NB4 (cell line): ENCODE measurements at regions not wholly inside any gene's neighbourhood (a gene's known extent, or its start where the extent isn't known, plus 50 kb on each side); places are given as distances from the start of the nearest gene placed in this dataset.

ENCODE experiments used
- MYC ChIP-seq: IDR thresholded peaks from 2 replicates; pipeline ENCODE4 v1.6.1; 2011; ENCODE audit warnings: low read depth, low read length
- POLR2A ChIP-seq: IDR thresholded peaks from 2 replicates; pipeline ENCODE4 v1.6.1; 2011; ENCODE audit warnings: mild to moderate bottlenecking; ENCODE audit not compliant: insufficient read length; ENCODE audit errors: extremely low read depth
- TF ChIP-seq, protein P1 (sequence below): IDR thresholded peaks from one replicate; pipeline ENCODE4 v1.5.1; 2012; ENCODE audit warnings: low read depth, low read length

- TF ChIP-seq POLR2A = no peak
- TF ChIP-seq, protein P1, sequence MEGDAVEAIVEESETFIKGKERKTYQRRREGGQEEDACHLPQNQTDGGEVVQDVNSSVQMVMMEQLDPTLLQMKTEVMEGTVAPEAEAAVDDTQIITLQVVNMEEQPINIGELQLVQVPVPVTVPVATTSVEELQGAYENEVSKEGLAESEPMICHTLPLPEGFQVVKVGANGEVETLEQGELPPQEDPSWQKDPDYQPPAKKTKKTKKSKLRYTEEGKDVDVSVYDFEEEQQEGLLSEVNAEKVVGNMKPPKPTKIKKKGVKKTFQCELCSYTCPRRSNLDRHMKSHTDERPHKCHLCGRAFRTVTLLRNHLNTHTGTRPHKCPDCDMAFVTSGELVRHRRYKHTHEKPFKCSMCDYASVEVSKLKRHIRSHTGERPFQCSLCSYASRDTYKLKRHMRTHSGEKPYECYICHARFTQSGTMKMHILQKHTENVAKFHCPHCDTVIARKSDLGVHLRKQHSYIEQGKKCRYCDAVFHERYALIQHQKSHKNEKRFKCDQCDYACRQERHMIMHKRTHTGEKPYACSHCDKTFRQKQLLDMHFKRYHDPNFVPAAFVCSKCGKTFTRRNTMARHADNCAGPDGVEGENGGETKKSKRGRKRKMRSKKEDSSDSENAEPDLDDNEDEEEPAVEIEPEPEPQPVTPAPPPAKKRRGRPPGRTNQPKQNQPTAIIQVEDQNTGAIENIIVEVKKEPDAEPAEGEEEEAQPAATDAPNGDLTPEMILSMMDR = no peak
- no peak for TF ChIP-seq MYC
These were observed 92.0 kb upstream of the CARD11 start for GRCh38 chr7:3135626-3136025.
